ENCODE measurements at regions not wholly inside any gene's neighbourhood (a gene's known extent, or its start where the extent isn't known, plus 50 kb on each side); places are given as distances from the start of the nearest gene placed in this dataset.
A peak's percentile ranks its signal among the peaks of the same experiment; 100 is the strongest.

DNA sequence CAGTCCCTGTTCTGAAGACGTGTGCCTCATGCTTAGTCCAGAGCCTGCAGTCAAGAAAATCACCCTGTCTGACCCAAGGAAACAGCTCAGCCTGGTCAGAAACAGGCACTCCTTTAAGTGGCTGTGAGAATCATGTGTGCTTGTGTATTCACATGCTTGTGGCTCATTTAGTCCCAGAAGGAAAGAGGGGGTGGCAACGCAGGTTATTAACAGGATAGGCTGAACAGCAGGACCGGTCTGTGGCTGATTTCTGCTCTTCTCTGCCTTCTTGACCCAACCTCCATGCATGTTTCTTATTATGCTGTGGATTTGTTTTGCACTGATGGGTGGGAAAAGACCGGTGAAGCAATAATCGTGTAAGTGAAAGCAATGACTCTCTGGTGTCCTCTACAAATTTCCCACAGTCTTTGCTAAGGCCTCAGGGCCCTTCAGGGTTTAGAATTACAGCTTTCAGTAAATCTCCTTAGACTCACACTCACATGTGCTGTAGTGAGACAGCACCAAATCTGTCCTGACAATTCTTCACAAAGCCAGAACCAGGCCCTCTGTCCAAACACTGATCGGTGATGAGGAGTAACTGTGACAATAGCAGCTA, 288.1 kb downstream of the ETS1 start:
- no peak for DNase-seq

DNA sequence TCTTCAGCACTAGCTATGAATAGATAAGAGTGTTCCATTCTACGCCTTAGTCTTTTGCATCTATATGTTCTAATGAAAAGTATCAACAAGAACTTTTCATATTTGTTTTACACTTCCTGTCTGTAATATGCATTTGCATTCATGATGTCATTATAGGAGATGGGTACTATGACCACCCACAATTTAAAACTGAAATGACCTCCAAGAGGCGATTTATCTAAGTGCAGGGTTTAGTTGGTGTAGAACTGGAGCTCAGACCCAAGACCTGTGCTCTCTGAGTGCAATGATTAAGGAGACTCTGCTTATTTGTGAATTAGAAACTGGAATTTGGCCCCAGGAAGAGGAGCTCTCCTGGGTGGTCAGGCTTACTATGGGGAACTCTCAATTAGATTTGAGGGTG, 289.1 kb downstream of the ETS1 start:
- no peak for DNase-seq

DNA sequence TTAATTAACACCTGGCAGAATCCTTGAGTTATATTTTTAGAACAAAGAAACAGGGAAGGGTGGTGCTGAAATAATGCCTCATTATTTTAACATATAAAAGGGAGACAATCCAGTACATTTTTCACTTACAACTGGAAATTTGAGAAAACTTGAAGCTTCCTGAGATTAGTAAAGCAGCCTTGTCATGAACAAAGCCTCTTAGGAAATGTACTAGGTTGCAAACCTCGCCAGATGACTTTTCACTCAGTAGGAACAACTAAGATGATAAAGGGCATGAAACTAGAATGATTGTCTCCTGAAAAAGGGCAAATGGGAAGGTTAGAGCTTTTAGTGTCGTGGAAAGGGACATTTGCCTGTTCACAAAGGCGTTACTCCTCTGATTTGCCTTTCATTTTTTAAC, 289.6 kb downstream of the ETS1 start:
- DNase-seq = no peak

DNA sequence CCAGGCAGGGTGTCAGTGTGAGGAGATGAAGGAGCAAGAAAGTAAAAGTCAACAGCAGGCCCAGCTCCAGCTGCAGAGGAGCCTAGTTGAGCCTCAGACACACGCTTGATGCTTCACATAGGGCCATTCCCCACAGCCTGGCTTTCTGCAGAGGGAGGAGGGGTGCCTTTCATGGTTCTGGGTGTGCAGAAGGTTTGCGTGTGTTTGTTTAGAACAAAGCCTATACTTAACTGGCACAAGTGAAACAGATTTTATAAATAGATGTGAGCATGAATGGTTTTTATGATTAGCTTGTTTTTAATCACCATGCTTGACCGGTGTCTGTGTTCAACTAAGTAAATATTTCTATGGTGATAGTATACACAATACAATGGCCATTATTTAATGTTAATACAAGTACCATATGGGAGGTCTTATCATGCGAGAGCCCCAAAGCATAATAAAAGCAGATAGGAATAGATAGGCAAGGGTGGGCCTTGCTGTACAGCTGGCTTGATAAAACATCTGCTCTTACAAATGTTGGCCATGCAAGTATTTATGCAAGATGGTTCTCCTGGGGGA, 290.2 kb downstream of the ETS1 start:
- no peak for DNase-seq

DNA sequence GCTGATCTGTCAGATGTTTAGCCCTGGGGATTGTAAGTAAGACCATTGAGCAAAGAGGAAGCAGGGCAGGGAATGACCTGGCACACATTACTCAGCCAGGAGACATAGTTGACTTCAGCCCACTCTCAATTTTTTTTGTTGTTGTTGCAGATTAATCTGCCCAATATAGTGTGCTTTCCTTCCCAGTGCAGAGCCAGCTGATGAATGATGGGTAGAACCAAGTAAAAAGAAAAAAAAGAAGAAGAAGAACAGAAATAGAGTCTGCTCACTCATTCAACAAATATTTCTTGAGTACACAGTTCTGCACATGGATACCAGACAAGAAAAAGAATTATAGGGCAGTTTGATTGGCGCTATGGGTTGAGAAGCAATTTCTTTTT, 292.7 kb downstream of the ETS1 start:
- DNase-seq = no peak

DNA sequence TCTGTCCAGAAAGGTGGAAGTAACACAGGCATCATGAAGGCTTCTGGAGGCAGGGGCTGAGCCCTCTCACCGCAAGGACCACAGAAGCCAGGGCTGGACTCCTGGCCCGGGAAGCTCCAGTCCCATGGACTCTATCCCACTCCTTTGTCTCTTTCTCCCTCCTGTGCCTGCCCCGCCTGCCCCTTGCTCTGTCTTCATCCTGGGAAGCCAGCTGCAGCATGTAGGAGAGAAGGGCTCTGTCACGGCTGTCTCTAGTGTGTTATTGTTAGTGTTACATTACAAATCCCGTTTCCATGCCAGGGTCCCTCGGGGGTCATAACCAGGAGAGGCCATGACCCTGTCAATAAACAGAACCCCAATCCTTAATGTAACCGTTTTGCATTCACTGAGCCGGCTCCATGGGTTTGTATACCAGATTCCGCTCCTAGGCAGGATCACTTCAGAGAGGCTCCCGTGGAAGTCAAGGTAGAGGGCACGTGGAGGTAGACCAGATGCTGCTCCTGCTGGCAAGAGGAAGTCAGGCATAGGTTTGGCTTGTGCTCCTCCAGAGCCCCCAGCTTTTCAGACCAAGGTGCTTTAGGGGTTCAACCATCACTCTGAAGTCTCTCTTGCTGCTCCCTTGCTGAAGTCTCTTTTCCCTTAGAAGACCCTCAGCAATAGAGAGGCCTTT, 293.2 kb downstream of the ETS1 start:
- no peak for DNase-seq

DNA sequence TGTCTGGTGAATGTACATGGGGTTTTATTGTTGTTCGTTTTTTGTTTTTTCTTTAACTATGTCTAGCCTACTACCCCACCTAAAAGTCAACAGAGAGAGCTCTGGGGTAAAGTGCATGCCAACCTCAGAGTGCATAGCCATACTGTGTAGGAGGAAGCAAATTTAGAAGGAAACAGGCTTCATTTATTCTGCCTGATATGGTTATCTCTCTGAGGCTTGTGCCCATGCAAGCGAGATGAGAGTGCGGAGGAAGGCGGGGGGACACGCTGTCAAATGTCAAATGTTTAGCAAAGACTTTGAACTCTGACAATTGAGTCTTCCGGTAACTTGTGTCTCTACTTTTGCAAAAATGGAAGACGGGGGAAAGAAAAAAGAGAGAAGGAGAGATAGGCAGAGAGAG, 295.5 kb downstream of the ETS1 start:
- DNase-seq = peak; percentile 62 to 65

DNA sequence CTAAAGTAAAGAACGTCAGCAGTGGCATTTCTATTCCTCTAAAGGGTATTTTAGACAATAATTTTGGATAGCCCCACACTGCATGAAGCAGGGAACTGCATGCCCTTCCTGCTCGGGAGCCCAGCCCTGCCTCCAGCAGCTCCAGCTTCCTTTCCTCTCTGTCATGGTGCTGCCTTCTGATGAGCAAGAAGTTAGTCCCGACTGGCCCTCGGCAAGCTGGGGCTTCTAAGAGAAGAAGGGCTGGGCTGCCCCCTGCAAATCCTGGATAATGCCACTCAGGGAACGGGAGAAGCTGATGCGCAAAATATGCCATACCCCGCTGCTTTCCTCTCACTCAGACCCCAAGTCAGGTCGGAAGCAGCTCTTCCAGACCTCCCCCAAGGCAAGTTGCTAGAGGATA, 296.4 kb downstream of the ETS1 start:
- no peak for DNase-seq

DNA sequence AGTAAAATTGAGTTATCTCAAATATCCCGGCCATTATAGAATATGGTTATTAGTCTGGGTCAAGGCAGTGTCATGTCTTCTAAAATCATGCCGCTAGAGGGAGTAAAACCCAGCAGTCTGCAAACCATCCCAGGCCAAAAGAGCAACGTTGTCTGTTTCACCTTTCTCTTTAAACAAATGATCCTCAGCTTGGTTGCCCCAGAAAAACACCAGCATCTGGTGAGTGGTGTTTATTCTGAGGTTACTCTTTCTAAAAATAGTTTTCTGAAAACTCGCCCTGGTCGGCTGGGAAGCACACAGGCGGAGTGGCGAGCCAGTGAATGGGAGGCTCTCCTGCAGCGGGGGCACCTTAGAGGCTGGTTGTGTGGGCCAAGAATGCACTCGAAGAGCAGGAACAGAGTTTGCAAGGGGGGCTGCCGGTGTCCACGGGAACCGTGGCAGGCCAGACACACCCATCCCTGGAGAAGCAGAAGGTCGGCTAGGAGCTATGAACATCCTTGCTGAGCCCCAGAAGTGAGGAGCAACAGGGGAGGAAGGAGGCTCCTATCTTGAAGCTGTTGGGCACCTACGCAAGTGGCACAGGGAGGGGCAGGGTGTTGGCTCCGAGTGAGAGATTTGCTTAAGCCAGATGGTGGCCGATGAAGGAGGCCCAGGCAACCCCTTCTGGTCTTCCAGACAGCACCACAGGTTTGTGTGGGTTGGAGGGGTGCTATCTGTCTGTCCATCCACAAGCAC, 297.1 kb downstream of the ETS1 start:
- DNase-seq = peak; percentile 62 to 69

DNA sequence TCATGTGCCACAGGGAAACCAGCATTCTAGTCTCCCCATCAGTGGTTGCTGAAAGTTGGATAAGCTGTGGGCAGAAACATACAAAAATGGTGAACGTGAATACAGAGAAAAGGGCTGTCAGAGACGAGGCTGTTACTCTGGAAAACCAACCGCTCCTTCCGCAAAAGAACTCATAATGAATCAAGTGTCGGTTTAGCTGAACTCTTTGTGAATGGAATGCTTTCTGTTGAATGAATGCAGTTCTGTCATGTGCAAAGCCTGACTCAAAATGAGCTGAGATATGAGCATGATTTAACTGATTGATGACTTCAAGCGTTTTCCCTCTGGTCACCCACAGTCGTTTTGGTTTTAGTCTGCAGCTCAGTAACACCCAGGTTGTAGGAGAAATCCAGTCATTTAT, 298.3 kb downstream of the ETS1 start:
- DNase-seq = peak in 1 of 2 donors; percentile 42

DNA sequence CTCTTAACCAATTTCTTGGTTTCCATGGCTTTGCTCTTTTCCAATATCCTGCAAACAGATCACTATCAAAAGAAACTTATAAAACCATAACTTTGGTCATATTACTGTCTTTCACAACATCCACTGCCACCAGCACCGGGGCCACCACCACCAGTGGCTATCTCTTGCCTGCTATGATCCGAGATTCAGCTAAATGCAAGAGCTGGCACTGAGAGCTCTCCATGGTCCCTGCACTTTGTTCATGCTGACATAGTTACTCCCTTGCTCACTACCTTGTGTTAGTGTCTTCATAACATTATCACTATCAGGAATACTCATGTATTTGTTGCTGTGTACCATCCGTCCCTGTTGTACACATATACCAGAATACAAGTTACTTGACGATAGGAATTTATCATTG, 299.0 kb downstream of the ETS1 start:
- no peak for DNase-seq

DNA sequence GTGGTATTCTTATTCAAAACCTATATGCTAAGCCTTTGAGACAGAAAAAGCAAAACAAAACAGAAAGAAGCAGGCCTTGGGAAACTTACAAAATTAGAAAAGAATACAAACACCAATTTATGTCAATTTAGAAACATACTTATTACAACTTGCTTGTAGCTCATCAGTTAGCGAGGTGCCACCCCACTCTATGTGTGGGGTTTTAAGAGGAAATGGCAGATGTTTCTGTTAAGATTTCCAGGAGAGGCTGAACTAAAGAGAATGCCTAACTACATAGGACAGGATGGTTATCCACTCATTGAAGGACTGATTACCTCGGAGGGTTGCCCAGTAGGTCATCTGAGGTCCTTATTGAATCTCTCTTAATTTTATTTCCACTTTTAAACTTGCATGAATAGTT, 302.0 kb downstream of the ETS1 start:
- no peak for DNase-seq

DNA sequence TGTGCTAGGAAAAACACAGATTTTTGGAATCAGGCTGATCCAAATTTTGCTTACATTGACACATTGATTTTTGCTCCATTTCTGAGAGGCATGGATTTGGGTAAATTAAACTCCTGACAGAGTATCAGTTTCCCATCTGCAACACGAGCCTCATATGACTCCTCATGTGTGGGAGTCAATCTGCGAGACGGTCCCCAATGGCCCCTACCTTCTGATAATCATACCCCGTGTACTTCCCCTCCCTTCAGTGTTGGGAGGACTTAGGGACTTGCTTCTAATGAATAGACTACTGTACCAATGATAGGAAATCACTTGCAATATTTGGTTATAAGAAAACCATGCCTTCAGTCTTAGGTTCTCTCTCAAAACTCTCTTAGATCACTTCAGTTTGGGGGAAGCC, 302.7 kb downstream of the ETS1 start:
- no peak for DNase-seq

DNA sequence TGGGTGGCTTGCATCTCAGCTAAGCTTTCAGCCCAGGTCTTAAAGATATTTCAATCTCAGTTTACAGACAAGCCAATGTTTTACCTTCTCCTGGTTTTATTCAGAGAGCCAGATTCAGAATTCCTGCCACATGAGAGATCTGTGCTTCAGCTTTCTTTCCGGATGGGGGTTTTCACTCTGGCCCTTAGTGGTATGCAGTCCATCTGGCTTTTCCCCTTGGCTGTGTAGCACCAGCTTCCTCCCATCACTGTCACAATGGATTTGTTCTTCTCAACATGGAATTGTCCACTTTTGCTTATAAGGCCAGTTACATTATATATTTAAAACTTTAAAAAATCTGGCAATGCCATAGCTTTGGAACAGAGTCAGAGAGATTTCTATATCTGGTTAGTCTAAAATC, 303.9 kb downstream of the ETS1 start:
- DNase-seq = no peak

DNA sequence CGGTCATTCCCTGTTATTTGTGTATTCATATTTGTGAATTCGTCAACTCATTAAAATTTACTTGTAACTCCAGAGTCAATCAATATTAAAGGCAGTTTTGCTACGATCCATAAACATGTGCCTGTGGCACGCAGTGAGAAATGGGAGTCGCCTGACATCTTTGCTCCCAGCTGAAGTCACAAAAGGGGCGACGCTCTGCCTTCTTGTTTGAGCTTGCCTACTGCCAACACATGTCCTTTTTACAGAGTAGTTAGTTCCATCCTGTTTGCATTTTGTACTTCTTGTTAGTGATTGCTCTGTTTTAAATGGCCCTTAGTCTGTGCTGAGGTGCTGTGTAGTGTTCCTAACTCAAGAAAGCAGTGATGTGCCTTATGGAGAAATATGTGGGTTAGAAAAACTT, 305.3 kb downstream of the ETS1 start:
- DNase-seq = no peak

DNA sequence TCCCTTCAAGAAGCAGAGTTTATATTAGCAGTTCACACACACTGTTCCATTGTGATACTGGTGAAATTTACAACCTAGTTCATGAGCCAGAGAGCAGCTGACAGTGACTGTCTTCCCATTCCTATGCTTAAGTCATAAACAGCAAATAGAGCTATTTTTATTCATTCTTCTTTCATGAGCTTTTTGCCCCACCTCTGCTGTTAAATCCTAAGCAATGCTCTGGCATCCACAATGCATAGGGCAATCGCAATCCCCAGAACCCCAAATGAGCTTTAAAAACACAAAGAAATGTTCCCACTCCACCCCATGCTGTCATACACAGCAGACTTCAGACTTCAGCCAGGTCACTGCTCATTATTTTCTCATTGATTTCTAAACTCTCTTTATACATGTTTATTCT, 307.5 kb downstream of the ETS1 start:
- no peak for DNase-seq

DNA sequence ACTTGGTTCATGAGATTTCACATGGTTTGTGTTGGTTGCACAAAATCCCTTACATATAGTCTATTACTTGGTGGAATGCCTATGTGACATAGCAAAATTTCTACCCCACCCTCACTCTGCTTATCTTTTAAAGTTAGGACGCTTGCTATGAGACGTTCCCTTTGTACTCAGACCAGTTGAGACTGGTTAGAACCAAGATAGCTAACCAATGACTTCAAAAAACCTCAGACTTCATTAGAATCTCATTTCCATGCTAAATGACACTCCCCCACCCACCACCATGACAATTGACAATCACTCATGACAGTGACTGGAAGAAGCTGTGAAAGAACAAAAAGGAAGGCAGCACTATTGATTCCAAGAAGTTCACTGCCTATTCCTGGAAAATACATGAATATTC, 313.6 kb downstream of the ETS1 start:
- no peak for DNase-seq

DNA sequence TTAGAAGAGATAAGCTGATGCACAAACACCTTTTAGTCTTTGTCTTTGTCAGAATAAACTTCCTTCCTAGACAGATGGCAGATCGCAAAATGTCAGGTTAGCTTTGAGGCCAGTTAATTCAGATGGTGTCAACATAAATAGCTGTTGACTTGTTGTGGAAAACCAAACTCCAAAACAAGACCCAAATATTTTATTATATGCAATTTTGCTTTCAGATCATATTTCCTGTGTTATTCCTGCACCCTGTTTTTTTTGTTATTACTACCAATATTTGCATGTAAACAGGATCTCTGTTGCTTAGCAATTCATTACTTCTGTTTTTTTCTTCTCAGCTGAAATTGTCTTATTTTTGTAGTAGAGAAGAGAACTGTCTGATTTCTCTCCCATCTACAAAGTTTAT, 316.0 kb downstream of the ETS1 start:
- DNase-seq = no peak

DNA sequence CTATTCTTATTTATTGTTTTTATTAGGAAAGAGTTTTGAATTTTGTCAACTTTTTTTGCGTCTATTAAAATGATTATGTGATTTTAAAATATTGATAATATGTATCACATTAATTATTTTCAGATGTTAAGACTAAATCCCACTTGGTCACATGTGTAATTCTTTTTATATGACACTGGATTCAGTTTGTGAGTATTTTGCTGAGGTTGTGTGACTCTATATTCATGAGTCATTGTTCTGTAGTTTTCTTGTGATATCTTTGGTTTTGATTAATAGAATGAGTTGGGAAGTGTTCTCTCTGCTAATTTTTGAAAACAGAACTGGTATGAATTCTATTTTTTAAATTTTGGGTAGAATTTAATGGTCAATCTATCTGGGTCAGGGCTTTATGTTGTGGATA, 317.9 kb downstream of the ETS1 start:
- DNase-seq = no peak

DNA sequence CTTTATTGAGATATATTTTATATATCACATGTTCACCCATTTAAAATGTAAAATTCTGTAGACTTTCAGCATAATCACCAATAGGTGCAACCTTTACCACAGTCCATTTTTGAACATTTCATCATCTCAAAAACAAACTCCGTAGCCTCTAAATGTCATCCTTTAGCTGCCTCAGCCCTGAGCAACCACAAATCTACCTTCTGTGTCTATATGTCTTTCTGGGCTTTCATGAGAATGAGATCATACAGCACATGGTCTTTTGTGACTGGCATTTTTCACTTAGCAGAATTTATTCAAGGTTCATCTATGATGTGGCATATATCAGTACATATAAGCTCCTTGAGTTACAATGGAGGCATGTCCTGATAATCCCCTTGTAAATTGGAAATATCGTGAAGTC, 320.5 kb downstream of the ETS1 start:
- DNase-seq = no peak

DNA sequence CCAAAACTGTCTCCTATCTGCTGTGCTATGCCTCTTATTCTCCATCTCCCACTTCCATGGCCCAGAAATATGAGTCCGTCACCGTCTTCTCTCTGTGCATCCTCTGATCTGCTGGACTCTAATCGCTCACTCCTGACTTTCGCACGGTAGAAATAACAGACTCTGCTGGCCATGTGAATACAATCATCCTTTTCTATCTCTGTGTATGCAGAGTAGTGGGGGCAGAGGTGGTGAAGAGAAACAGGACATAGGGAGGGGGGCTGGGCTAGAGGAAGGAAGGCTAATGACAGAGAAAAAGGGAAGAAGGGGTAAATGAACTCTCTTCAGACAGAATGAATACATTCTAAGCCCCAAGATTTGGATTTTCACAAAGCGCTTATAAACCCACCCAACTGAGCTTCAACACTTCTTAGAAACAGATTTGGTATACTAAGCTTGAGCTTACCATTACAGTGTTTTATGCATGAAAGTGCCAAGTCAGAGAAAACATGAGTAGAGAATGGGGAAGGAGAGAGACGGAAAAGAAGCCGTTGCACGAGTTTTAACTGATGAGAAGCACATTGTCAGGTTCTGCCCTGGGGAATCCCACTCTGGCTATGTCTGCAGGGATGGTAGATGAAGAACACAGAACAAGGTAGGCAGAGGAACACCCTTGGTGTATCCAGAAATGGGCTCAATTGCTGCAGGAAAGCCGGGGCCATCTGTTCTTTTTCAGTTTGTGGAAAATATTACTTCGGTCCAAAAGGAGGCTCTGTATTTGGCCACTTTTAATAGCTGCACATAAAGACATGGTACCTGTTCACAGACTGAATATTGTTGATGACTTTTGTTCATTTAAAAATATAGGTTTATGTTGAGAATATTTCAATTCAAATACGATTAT, 324.7 kb downstream of the ETS1 start:
- no peak for DNase-seq

DNA sequence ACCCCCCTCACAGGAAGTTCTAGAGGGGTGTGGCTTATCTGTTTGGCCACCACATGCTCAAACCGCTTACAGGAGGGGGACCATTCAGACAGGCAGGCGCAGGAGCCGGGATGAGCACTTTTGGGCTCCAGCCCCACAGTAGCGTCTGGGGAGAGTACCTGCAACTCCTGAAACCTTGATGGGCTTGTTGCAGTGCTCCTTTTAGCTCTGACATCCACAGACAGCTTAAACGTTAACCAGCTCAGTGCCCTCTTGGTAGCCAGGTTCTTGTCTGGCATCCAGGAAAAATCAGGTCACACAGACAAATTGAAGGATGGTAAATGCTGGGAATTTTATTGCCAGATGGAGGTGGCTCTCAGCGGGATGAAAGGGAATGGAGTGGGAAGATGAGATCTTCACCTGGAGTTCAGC, 326.3 kb downstream of the ETS1 start:
- DNase-seq = no peak

DNA sequence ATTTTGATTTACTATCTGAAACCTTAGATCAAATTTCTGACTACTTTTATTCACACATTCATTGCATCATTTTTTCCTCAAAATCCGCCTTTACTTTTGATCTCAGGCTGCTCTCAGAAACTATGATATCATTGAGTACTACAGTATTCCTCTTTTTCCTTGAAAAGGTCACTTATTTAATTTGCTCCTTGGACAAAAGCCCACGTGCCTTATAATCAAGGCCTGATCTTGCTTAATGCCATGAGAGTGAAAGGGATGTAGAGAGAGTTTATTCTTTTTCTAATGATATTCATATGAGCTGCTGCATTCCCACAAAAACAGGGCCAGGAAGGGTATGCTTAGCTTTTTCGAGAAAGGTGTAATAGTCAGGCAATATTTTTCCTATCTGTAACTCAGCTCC, 327.0 kb downstream of the ETS1 start:
- no peak for DNase-seq
